DMS53 treated with DMSO at 0.1 percent for 48 hours (cell line): ENCODE measurements at regions not wholly inside any gene's neighbourhood (a gene's known extent, or its start where the extent isn't known, plus 50 kb on each side); places are given as distances from the start of the nearest gene placed in this dataset.

Source experiments
- DNase-seq: peaks from one replicate; lab custom pipeline; 2025; ENCODE audit not compliant: unreplicated experiment; lab: John Stamatoyannopoulos, UW

DNA sequence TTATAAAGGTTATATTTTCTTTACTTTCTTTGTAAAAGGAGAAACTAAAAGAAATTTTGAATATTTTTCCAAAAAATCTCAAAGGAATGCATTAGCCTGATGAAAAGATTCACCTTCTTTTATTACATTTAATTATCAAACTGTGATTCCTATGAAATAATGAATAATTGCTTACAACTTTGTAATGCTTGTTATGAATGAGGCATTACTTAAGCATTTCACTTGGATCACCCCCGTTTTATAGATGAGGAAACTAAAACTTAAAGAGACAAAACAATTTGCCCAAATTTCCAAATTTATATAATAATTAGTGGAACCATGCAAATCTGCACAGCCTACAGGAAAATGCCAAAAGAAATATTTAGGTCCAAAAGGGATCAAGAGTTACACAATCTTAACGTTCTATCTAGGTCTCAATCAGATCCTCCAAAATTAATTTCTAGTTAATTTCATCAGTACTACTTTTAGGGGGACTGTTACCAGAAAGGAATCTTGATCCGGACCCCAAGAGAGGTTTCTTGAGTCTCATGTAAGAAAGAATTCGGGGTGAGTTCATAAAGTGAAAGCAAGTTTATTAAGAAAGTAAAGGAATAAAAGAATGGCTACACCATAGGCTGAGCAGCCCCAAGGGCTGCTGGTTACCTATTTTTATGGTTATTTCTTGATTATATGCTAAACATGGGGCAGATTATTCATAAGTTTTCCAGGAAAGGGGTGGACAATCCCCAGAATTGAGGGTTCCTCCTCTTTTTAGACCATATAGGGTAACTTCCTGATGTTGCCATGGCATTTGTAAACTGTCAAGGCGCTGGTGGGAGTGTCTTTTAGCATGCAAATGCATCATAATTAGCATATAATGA lies 288.0 kb downstream of the ADGB start:
- DNase-seq: no peak

DNA sequence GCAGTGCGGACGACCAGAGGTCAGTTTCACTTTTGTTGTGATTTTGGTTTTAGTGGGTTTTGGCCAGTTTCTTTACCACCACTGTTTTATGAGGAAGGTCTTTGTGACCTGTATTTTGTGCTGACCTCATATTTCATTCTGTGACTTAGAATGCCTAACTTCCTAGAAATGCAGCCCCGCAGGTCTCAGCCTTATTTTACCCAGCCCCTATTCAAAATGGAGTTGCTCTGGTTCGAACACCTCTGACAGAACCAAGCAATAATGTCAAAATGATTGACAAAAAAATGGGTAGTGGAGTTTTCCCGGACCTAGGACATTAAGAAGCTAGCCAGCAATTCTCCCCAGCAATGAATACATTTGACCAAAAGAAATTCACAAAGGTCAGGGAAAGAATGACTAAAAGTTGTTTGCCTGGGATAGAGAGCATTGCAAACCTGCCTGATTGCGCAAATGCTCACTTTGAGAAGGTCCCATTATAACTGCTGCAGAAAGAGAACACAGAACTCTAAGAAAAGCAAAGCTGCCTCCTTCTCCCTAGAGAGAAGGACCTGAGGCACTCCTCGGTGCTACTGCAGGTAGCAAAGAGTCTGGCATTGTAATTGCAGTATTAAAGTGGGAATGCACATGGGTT lies 288.8 kb downstream of the ADGB start:
- DNase-seq: no peak

DNA sequence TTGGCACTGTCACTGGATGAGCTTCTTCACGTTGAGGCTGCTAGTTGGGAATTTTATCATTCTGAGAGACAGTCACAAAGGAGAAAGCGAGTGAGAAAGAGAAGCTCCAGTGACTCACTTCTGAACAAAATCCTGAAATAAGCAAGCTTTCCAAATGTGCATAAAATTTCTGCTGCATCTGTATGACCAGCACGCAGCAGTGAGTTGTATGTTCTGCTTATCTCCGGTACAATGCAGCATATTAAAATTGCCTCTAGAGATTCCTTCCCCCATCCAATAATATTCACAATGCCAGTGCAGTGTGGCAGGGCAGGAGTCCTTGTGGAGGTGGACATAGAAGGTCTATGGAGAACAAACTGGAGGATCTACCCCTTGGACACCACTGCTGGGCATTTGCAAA lies 290.5 kb downstream of the ADGB start:
- DNase-seq: no peak

DNA sequence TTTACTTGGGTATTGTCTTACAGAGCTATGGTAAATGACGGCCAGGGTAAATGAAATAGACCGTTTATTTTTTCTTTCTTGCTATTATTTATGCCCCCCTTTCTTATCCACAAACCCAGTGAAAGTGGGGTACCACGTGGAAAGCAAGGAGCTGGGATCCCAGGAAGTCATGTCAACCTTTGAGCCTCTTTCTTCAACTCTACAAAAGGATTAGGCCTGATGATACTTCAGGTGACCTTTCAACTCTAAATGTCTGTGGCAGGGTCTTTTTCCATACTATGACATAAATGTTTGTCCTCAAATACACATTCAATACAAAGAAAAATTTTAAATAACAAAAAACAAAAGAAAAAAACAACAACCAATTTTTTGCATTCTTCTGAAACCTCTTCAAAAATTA lies 291.4 kb downstream of the ADGB start:
- no peak for DNase-seq

DNA sequence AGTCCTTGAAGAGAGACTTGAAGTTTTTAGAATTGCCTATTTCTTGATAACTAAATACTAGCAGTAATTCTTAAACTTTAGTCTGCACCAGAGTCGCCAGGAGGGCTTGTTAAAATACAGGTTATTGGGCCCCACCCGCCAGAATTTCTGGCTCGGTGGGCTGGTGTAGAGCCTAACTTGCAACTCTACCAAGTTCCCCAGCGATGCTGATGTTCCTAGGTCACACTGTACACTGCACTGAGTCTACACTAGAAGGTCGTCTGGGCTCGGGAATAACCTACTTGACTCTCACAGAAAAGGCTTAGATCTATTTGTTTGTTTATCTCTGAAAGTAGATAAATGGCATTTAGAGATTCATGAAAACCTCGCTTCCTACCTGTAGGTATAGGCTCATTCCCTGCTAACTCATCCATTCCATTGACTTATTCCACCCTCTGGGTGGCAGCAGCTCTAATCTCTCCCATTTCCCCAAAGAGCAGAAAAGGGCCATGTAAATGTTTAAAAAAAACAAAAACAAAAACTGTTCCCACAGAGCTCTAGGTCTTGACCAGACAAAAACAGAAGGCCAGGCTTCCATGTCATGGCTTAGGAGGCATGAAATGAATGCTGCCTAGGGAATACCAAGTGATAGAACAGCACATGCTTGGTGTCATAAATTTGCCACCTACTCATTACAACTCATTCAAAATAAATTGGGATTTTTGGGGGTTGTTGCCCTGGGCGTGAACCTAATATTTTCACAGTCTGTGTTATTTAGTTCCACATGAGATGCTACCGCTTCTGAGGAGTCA lies 292.1 kb downstream of the ADGB start:
- no peak for DNase-seq

DNA sequence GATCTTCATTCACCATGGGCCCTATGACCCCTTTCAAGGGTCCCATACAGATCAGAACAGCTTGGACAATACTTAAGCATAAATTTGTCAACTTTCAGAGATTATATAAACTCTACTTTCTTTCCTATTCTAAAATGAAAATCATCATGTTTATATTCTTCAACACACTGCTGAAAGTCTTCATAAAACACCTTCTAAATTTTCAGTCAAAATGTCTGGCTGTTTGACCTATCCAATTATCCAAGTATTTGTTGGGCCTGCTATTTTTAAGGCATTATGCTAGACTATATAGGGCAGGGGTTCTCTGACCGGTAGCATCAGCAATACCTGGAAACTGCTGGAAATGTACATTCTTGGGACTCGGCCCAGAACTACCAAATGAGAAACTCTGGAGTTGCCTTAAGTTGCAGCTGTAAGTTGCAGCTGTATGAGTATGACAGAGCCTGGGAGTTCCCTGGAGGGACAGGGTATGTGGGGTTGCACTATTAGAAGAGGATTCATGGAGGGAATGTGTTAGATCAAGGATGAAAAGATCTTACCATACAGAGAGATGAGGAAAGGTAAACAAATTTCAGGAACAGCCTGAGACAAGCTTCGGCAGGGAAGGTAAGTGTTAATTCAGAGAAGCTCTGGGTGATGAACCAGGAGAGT lies 293.0 kb downstream of the ADGB start:
- no peak for DNase-seq

DNA sequence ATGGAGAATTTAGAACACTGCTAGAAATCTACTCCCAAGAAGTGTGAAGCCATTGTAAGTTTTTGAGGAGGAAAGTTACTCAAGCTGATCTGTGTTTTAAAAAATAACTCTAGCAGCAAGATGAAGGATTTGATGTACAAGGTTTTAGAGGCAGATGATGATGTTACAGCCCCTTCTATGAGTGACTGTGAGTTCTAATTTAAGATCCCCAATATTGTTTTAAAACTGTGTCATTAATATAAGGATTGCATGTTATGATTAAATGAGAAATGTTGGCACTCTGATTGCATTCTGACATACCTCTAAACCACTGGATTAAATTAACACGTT lies 293.5 kb downstream of the ADGB start:
- no peak for DNase-seq

DNA sequence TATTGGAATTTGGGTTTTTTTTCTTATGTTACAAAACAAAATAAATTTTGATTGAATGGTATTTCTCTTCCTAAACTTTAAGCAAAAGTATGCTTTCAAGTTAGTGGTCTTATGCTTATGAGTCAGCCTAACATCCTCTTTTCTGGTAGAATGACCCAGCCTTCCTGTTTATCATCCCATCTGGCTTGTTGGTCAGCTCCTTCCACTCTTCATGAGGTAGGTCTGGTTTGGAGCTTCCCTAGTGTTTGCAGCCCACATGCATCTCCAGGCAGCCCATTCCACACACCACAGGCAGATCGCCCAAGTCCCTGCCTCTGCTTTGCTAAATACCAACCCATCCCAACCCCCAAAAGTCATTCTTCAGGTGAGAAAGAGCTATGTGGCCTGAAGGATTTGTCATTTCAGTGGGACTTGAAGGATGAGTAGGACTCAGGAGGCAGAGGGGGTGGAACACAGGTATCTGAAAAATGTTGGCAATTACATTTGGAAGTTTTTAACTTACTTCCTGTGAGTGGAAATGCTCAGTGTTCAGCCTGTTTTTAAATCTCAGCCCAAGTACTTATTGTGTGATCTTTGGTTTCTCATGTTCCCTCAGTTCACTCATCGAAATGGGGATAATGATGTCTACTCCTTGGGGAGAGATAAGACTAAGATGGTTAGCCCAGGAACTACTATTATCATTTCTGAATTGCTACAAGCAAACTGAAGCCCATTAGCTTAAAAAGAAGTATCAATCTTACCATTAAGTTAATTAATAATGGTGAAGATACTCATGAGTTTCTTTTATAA lies 294.0 kb downstream of the ADGB start:
- no peak for DNase-seq

DNA sequence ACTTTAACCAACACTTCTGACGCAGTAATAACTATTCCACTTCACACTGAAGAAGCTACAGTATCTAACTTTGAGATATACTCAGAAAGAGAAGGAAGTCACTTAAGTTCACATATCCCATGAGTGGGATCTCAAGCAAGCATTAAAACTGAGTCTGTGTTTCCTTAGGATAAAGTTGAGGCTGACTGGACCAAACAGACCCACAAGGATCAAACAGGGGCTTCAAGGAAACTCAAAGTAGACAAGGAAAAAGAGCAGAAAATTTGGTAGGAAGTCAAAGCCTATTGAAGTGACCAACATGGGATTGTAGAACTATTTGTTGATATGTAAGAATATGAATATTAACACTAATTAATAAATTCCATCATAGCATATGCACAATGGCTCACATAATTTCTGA lies 294.9 kb downstream of the ADGB start:
- DNase-seq: no peak

DNA sequence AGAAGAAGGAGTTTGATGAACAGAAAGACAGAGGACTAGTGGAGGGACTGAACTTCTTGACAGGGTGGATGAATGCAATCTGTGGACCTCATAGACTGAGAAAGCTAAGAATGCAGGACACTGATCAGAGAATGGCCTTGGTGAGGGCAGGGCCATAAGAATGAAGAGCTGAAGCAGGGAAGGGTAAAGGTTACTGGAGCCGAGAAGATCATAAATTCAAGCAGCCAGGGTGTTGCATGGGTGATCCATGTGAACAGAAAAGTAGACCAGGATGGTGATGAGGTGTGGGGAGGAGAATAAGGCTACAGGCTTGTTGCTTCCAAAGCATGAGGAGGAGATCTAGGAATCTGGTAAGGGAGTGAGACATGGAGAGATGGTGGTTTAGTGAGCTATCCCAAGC lies 295.9 kb downstream of the ADGB start:
- no peak for DNase-seq

DNA sequence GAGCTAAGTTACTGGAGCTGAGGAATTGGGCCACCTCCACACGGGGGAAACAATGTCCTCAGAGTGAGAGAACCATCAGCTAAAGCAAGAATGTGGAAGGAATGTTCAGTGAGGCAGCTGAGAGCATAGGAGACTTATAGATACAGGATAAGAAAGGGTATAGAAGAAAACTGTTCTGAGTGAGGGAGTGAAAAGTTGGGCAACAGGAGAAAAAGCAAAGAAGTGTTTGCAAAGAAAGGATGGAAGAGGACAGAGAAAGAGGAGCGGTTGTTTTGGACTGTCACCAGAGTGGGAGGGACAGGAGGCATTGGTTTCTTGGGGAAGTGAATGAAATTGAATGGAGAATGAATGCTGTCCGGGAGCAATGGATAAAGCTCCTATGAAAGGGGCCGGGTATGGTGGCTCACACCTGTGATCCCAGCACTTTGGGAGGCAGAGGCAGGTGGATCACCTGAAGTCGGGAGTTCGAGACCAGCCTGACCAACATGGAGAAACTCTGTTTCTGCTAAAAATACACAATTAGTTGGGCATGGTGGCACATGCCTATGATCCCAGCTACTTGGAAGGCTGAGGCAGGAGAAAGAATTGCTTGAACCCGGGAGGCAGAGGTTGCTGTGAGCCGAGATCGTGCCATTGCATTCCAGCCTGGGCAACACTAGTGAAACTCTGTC lies 296.5 kb downstream of the ADGB start:
- no peak for DNase-seq

DNA sequence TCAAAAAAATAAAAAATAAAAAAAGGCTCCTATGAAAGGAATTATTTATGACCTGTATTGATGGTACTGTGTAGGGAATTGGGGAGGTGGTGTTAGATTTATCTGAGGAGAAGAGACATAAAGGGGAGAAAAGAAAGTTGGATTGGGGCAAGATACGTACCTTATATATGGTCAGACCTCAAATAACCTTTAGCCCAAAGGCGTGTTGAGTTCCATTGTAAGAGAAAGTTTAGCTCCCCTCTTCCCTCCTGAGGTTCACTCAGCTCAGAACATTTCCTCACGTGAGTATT lies 296.9 kb downstream of the ADGB start:
- no peak for DNase-seq

DNA sequence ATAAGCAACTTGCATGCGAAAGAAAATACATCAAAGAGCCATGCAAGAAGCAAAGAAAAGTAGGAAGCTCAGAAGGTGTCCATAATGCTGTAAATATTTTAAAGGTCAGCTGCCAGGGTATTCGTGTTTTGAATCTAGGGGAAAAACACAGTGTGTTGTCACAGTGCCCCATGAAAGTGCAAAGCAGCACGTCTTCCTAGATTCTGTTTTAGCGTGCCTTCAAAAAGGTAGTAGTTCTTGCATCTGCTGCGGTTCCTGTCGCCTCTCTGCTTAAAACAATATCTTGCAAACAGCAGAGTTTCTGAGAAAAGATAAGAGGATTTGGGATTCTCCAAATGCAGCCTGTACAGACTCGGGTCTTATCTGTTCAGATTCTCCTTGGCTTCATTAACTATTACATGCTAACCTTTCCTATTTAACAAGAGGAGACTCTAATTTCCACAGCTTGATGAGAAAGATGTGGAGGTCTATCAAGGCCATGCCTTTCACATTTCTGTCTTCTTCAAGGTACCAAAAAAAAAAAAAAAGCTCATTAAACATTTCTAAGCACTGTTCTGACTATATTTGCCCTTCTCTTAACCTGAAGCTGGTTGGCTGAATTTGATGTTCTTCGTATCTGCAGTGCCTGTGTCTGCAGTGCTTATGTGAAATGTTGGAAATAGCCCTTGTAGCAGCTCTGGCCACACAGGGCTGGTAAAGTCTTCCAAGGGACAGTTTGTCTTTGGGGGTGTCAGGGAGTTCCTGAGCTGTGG lies 297.5 kb downstream of the ADGB start:
- no peak for DNase-seq

DNA sequence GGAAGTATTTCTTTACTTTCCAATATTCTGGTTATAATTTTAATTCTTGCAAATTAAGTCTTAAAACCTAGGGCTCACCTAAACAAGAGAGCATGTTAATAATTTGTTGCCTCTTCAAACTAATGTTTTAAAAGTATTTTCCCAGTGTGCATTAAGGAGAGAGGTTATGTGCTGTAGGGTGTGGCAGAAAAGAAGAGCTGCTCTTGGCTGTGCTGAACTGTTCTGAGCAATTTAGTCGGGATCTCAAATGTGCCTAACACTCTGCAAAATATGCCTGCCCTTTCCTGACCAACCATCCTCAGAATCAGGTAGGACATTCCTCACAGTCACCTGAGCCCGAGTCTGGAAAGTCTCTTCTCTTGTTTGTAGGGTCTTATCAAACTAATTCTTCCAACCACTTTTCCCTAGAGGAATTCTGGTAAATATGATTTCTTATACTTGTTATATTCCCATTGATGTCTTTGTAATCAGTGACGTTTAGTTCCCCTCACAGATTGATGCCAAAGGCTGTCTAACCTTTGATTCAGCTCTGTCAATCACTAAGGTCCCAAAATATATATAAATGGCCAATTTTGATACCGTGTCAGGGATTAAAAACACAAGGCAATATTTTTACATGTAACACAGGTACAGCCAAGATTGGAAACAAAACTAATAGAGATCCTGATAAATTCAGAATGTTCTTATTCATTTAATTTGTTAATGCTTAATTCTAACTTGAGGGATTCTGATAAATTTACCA lies 298.4 kb downstream of the ADGB start:
- DNase-seq: no peak

DNA sequence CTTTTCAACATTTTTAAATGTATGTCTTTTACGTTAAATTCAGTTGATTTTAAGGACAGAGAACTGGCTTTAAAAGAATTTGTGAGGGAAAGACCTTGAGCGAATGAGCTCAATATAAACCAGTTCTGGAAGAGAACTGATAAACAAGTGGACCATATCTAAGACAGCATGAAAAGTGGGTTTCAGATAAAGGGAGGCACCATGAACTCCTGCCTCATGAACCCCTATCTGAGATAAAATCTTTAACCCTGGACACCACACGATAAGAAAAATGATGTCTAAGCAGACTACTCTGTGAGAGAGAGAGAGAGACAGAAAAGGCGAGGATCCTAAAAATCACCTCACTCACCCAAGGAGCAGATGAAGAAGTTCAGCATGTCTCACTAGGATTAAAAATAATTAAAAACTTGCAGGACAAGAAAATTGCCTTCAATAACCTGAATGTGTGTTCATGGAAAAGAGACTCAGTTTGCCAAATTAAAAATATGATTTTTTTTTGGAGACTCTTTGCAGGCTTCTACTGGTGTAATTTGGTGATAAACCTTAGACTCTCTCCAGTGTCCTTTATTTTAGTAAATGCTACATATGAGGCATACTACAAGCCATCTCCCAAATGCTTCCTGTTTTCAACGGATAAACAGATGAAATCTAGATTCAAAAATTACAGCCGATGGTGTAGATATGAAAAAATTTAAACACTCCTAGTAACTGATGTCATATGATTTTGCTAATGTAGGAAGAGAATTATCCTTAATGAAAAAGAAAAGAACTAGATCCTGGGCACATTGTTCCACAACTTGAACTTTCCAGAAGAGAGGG lies 299.5 kb downstream of the ADGB start:
- no peak for DNase-seq

DNA sequence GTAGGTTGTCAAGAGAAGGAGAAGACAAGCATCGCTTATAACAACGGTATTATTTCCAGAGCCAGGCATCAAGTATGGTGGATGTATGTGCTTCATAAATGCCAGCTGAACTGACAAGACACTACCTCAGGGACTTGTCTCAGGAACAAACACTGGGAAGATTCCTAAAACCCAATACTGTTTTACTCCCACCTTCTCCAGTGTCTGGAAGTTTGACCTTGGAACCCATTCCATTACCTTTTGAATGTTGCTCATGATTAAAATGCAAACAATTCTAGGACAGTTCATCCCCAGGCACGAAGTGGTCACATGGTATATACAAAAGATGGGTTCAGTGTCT lies 300.1 kb downstream of the ADGB start:
- DNase-seq: no peak

DNA sequence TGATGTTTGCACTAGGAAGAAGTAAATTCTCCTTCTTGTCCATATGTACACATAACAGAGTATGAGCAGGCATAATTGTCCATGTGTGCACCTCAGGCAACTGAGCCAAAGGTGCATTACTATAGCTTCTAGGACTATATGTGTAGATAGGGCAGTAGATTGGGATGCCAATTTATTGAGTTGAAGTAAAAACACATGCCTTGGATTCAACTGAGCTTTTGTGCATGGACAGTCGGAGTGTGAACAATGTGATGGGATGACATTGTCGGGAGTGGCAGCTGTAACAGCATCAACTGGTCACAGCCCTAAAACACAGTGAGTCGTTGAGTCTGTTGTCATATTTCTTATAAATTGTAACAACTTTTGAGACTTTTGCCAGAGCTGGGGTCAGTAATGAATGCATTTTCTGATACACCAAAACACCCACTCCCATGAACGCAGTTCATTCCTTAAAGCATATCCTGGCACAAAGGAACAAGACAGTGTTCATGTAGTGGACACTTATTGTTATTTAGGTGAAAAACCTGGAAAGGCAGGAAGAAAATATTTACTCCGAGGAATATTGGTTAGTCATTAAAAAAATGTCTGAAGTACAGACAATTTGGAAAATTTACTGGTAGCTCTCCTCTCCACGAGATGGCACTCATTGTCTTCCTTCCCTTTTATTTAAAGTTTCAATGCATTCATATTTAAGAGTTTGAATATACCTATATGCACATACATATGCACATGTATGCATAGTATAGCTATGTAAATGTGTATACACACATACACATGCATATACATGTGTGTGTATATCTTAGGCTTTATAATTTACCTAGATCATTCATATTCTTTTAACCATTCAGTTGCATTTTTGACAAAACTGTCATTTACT lies 302.0 kb upstream of the STXBP5 start:
- DNase-seq: peak; percentile 19
